ENCODE measurements at regions not wholly inside any gene's neighbourhood (a gene's known extent, or its start where the extent isn't known, plus 50 kb on each side); places are given as distances from the start of the nearest gene placed in this dataset.

GRCh38 chr14:76948213-76948947 is 80.1 kb downstream of the IRF2BPL start:
- no peak for DNase-seq

- no peak for DNase-seq
Measured at GRCh38 chr14:76947838-76948184, 80.7 kb downstream of the IRF2BPL start.

- peak; percentile 96 for DNase-seq
Measured at GRCh38 chr14:76947078-76947837, 81.2 kb downstream of the IRF2BPL start.

GRCh38 chr14:76946753-76947077 is 81.8 kb downstream of the IRF2BPL start:
- DNase-seq: no peak

- no peak for DNase-seq
Measured at GRCh38 chr14:76943072-76943471, 85.4 kb downstream of the IRF2BPL start.

GRCh38 chr14:76941946-76942805 is 86.3 kb downstream of the IRF2BPL start:
- no peak for DNase-seq

- no peak for DNase-seq
Measured at GRCh38 chr14:76941544-76941943, 87.0 kb downstream of the IRF2BPL start.

GRCh38 chr14:76940021-76940760 is 88.3 kb downstream of the IRF2BPL start:
- no peak for DNase-seq

- DNase-seq: no peak
Measured at GRCh38 chr14:76939015-76939742, 89.3 kb downstream of the IRF2BPL start.

- DNase-seq: no peak
Measured at GRCh38 chr14:76938092-76938500, 90.4 kb downstream of the IRF2BPL start.

- DNase-seq: no peak
Measured at GRCh38 chr14:76937181-76938091, 91.1 kb downstream of the IRF2BPL start.

- no peak for DNase-seq
Measured at GRCh38 chr14:76936483-76936882, 92.0 kb downstream of the IRF2BPL start.

GRCh38 chr14:76933515-76933914 is 95.0 kb downstream of the IRF2BPL start:
- no peak for DNase-seq

GRCh38 chr14:76931631-76932402 is 96.7 kb downstream of the IRF2BPL start:
- DNase-seq: no peak

- DNase-seq: no peak
Measured at GRCh38 chr14:76930549-76930948, 98.0 kb downstream of the IRF2BPL start.

GRCh38 chr14:76929927-76930326 is 98.6 kb downstream of the IRF2BPL start:
- DNase-seq: no peak

- no peak for DNase-seq
Measured at GRCh38 chr14:76927971-76928700, 100.4 kb downstream of the IRF2BPL start.

GRCh38 chr14:76926521-76927251 is 100.5 kb downstream of the LRRC74A start:
- DNase-seq: no peak

- DNase-seq: no peak
Measured at GRCh38 chr14:76925097-76925441, 98.9 kb downstream of the LRRC74A start.

Data from NCI-H1436 treated with DMSO at 0.1 percent for 48 hours (cell line).